ENCODE measurements at regions not wholly inside any gene's neighbourhood (a gene's known extent, or its start where the extent isn't known, plus 50 kb on each side); places are given as distances from the start of the nearest gene placed in this dataset.

DNA sequence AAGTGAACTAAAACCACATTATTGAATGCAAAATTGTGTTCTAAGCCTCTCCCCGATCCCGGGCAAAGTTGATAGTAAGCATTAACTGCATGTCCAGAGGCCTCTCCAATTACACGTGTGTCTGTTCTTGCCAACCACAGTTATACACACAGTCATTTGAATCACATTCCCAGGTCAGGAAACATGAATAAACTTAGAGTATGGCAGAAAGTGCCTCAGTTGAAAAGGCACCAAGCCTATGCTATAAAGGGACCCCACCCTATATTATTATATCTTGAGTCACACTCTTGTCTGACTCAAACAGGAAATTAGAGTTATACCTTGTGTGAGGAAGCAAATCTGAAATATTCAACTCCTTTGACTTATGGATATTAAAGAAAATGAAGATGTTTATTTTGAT lies 128.3 kb upstream of the STXBP6 start:
- H3K4me3 ChIP-seq (ENCODE audit: low read depth, low read length) = no peak overlapping the region
- TF ChIP-seq, protein P1, sequence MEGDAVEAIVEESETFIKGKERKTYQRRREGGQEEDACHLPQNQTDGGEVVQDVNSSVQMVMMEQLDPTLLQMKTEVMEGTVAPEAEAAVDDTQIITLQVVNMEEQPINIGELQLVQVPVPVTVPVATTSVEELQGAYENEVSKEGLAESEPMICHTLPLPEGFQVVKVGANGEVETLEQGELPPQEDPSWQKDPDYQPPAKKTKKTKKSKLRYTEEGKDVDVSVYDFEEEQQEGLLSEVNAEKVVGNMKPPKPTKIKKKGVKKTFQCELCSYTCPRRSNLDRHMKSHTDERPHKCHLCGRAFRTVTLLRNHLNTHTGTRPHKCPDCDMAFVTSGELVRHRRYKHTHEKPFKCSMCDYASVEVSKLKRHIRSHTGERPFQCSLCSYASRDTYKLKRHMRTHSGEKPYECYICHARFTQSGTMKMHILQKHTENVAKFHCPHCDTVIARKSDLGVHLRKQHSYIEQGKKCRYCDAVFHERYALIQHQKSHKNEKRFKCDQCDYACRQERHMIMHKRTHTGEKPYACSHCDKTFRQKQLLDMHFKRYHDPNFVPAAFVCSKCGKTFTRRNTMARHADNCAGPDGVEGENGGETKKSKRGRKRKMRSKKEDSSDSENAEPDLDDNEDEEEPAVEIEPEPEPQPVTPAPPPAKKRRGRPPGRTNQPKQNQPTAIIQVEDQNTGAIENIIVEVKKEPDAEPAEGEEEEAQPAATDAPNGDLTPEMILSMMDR (IDR thresholded peaks at IDR 0.05; ENCODE audit: low read depth, low read length, missing control alignments) = no peak
- in situ Hi-C loops (cut with HindIII; ENCODE audit: low sequenced_read_pairs) = no loop called here
- DNase-seq (ENCODE audit: low read depth) = no peak

DNA sequence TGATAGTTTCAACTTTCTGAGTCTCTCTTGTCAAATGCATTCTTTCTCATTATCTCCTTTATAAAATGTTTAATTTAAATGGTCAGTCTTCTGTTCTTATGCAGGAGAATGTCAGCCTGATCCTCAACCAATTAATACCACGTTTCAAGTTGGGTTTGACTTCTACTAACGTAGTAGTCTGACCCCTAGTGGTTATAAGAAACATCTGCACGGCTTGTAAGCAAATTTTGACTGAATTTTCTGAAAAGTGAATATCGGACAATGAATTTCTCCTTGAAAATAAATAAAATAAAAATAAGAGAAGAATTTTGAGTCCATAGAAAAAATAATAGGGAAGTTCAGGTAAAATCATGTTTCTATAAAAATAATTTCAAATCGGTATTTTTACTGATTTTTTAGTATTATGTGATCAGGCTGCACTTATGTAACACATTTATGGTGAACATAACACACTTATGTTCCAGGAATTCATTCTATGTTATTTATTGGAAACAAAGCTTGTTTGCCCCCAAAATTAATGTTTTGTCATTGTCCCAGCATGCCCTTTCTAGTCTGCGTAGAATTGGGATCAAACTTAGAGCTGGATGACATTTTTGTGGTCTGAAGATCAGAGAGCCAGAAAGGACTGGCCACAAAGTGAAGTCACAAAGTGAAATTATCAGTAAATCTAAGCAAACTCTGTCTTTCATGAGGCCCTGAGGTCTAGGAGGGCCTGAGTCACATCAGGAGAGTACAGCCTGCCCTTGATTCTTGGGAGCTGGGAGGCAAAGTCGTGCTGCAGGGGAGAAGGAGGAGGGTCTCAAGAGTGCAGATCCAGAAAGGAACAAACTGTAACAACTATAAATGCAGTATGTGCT lies 101.2 kb upstream of the STXBP6 start:
- in situ Hi-C loops (cut with HindIII; ENCODE audit: low sequenced_read_pairs) = no loop called here
- H3K4me3 ChIP-seq (ENCODE audit: low read depth, low read length) = no peak overlapping the region
- peak; percentile 34 for DNase-seq (ENCODE audit: low read depth)
- TF ChIP-seq, protein P1 (IDR thresholded peaks at IDR 0.05; ENCODE audit: low read depth, low read length, missing control alignments) = peak; percentile 63

DNA sequence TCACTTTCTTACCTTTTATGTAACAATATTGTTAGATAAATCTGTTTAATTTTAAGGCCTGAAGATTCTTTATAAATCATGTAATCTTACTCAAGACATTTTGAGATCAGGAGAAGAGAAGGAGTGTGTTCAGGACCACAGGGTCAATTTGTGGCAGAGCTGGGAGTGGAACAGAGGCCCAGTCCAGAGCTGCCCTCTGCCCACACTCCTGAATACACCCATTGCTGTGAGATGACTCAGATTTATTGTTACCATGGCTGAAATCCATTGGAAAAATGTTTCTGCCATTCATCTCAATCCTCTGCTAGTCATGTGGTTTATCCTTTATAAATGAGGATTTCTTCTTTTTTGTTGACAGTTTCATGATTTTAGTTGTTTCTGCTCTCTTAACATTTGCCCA lies 100.5 kb upstream of the STXBP6 start:
- no peak for DNase-seq (ENCODE audit: low read depth)
- no peak overlapping the region for H3K4me3 ChIP-seq (ENCODE audit: low read depth, low read length)
- TF ChIP-seq, protein P1 (IDR thresholded peaks at IDR 0.05; ENCODE audit: low read depth, low read length, missing control alignments) = no peak
- in situ Hi-C loops (cut with HindIII; ENCODE audit: low sequenced_read_pairs) = no loop called here

DNA sequence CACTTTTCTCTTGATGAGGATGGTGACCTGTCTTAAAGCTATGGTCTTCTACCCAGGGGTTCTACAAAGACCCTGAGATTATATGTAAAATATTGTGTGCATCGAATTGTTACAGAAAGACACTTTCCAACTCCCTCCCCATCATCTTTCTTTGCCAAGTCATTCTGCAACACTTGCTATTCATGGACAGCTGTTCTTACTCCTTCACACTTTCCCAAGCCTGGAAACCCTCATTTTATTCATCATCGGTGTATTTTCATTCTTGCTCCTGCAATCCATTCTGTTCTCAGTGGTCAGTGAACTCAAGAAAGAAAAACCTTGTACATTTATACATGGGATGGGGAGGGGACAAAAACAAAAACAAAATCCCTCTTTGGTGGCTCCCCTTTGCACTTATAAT lies 90.5 kb upstream of the STXBP6 start:
- in situ Hi-C loops (cut with HindIII; ENCODE audit: low sequenced_read_pairs) = no loop called here

DNA sequence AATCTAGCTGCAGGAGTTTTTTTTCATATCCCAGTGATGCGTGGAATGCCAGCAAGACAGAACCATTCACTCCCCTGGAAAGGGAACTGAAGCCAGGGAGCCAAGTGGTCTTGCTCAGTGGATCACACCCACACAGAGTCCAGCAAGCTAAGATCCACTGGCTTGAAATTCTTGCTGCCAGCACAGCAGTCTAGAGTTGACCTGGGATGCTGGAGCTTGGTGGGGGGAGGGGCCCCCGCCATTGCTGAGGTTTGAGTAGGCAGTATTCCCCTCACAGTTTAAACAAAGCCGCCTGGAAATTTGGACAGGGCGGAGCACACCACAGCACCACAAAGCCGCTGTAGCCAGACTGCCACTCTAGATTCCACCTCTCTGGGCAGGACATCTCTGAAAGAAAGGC lies 86.9 kb upstream of the STXBP6 start:
- in situ Hi-C loops (cut with HindIII; ENCODE audit: low sequenced_read_pairs) = no loop called here
- TF ChIP-seq, protein P1 (IDR thresholded peaks at IDR 0.05; ENCODE audit: low read depth, low read length, missing control alignments) = no peak
- DNase-seq (ENCODE audit: low read depth) = no peak

More for the DNA sequence above, 90.5 kb upstream of the STXBP6 start:
- TF ChIP-seq, protein P1 (IDR thresholded peaks at IDR 0.05; ENCODE audit: low read depth, low read length, missing control alignments) = no peak
- no peak overlapping the region for H3K4me3 ChIP-seq (ENCODE audit: low read depth, low read length)
- DNase-seq (ENCODE audit: low read depth) = no peak

DNA sequence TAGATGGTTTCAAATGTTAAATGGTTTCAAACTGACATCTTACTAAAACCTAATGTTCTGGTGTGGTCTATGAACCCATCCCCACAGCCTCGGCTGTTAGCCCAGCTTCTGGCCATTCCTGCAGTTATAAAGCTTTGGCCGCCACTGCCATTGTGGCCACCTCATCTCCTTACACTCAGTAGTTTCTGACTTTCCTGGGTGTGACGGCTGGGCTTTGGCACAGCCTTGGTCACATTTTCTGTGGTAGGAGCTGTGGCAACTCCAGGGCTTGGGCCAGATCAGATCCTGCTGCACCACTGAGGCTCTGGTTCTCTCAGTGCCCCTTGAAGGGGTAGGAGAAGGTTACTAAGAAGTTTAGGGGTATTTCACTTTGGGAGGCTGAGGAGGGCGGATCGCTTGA lies 84.2 kb upstream of the STXBP6 start:
- TF ChIP-seq, protein P1 (IDR thresholded peaks at IDR 0.05; ENCODE audit: low read depth, low read length, missing control alignments) = no peak
- DNase-seq (ENCODE audit: low read depth) = no peak
- no peak overlapping the region for H3K4me3 ChIP-seq (ENCODE audit: low read depth, low read length)
- in situ Hi-C loops (cut with HindIII; ENCODE audit: low sequenced_read_pairs) = no loop called here

More for the DNA sequence above, 86.9 kb upstream of the STXBP6 start:
- H3K4me3 ChIP-seq (ENCODE audit: low read depth, low read length) = no peak overlapping the region
